Liver (tissue), 8 donors: ENCODE measurements at regions not wholly inside any gene's neighbourhood (a gene's known extent, or its start where the extent isn't known, plus 50 kb on each side); places are given as distances from the start of the nearest gene placed in this dataset.

Source experiments
- DNase-seq: peaks from one replicate; pipeline ENCODE4 v3.0.0-alpha.2; 2017; ENCODE audit warnings: low spot score
- H3K27ac ChIP-seq, 2 donors: one replicate each; pipeline ENCODE4 v1.7.0; 2013; ENCODE audit warnings: inconsistent platforms in 2 of 2, low read length in 2 of 2, control low read depth in 1 of 2, low read depth in 1 of 2, mild to moderate bottlenecking in 1 of 2
- H3K27me3 ChIP-seq, 4 donors: one replicate each; pipeline versions ENCODE4 v1.6.1 to v1.7.0; 2013; ENCODE audit warnings: low read length in 3 of 4, inconsistent platforms in 1 of 4, mild to moderate bottlenecking in 1 of 4, moderate library complexity in 1 of 4; ENCODE audit not compliant: control insufficient read depth in 4 of 4, insufficient read depth in 4 of 4
- H3K36me3 ChIP-seq, 4 donors: one replicate each; pipeline versions ENCODE4 v1.6.1 to v1.7.0; 2013; ENCODE audit warnings: low read length in 3 of 4, mild to moderate bottlenecking in 3 of 4, low read depth in 1 of 4, moderate library complexity in 1 of 4; ENCODE audit not compliant: control insufficient read depth in 4 of 4, insufficient read depth in 3 of 4
- H3K4me1 ChIP-seq, 4 donors: one replicate each; pipeline versions ENCODE4 v1.6.1 to v1.7.0; 2013; ENCODE audit warnings: low read length in 3 of 4, mild to moderate bottlenecking in 3 of 4, moderate library complexity in 1 of 4; ENCODE audit not compliant: control insufficient read depth in 4 of 4, insufficient read depth in 4 of 4
- H3K4me3 ChIP-seq, 3 donors: one replicate each; pipeline versions ENCODE4 v1.6.1 to v1.7.0; 2013; ENCODE audit warnings: low read length in 3 of 3, control low read depth in 1 of 3, low read depth in 1 of 3, mild to moderate bottlenecking in 1 of 3
- H3K9ac ChIP-seq, 2 donors: one replicate each; pipeline ENCODE4 v1.7.0; 2013; ENCODE audit warnings: low read length in 2 of 2, mild to moderate bottlenecking in 2 of 2, moderate library complexity in 2 of 2, control low read depth in 1 of 2, low read depth in 1 of 2
- H3K9me3 ChIP-seq, 4 donors: one replicate each; pipeline versions ENCODE4 v1.6.1 to v1.7.0; 2013; ENCODE audit warnings: low read length in 3 of 4; ENCODE audit not compliant: control insufficient read depth in 4 of 4
- EGR1 ChIP-seq, 2 donors: IDR thresholded peaks; 2 replicates each; pipeline ENCODE4 v1.6.1; 2016 to 2018; ENCODE audit warnings: antibody characterized with exemption in 2 of 2, low read depth in 2 of 2
- FOXA1 ChIP-seq: IDR thresholded peaks from 2 replicates; pipeline ENCODE4 v1.6.1; 2016; ENCODE audit warnings: antibody characterized with exemption
- FOXA2 ChIP-seq: IDR thresholded peaks from 2 replicates; pipeline ENCODE4 v1.6.1; 2016; ENCODE audit warnings: antibody characterized with exemption
- GABPA ChIP-seq, 2 donors: IDR thresholded peaks in 1 of 2; conservative IDR thresholded peaks in 1 of 2; 2 replicates each; pipeline ENCODE4 v1.6.1; 2016; ENCODE audit warnings: antibody characterized with exemption in 2 of 2, mild to moderate bottlenecking in 1 of 2, moderate library complexity in 1 of 2
- HNF4A ChIP-seq, 2 donors: conservative IDR thresholded peaks; 2 replicates each; pipeline ENCODE4 v1.6.1; 2016; ENCODE audit warnings: antibody characterized with exemption in 2 of 2, mild to moderate bottlenecking in 2 of 2
- HNF4G ChIP-seq: IDR thresholded peaks from 2 replicates; pipeline ENCODE4 v1.6.1; 2016; ENCODE audit warnings: antibody characterized with exemption
- JUND ChIP-seq, 2 donors: IDR thresholded peaks; 2 replicates each; pipeline ENCODE4 v1.6.1; 2016; ENCODE audit warnings: antibody characterized with exemption in 2 of 2
- NR2F2 ChIP-seq: IDR thresholded peaks from 2 replicates; pipeline ENCODE4 v1.6.1; 2016; ENCODE audit warnings: antibody characterized with exemption
- RAD21 ChIP-seq, 2 donors: IDR thresholded peaks; 2 replicates each; pipeline ENCODE4 v1.6.1; 2016; ENCODE audit warnings: antibody characterized with exemption in 2 of 2, mild to moderate bottlenecking in 2 of 2
- RXRA ChIP-seq, 2 donors: IDR thresholded peaks; 2 replicates each; pipeline ENCODE4 v1.6.1; 2017 to 2018; ENCODE audit warnings: antibody characterized with exemption in 2 of 2, mild to moderate bottlenecking in 1 of 2
- SP1 ChIP-seq: IDR thresholded peaks from 2 replicates; pipeline ENCODE4 v1.6.1; 2018; ENCODE audit warnings: antibody characterized with exemption, mild to moderate bottlenecking
- TAF1 ChIP-seq: conservative IDR thresholded peaks from 2 replicates; pipeline ENCODE4 v1.6.1; 2016; ENCODE audit warnings: antibody characterized with exemption, mild to moderate bottlenecking
- YY1 ChIP-seq: IDR thresholded peaks from 2 replicates; pipeline ENCODE4 v1.6.1; 2016; ENCODE audit warnings: antibody characterized with exemption, mild to moderate bottlenecking
- WGBS: extraction: QIAGEN DNeasy Blood & Tissue Kit; methylation state at CpG from one replicate; pipeline ENCODE4 v1.1.7; 2013; 5-methylcytosine and 5-hydroxymethylcytosine counted together
- TF ChIP-seq, protein P1 (sequence below): fragments of 150-350 bp; IDR thresholded peaks from 2 replicates; pipeline ENCODE4 v1.5.1; 2017; ENCODE audit warnings: improper control_type of control experiment, low read depth, low read length; ENCODE audit not compliant: missing input control
- TF ChIP-seq, protein P2 (sequence below): IDR thresholded peaks from 2 replicates; pipeline ENCODE4 v1.6.1; 2016; ENCODE audit warnings: antibody characterized with exemption
- TF ChIP-seq, protein P3 (sequence below): IDR thresholded peaks from 2 replicates; pipeline ENCODE4 v1.6.1; 2016; ENCODE audit warnings: antibody characterized with exemption
- TF ChIP-seq, protein P4 (sequence below): IDR thresholded peaks from 2 replicates; pipeline ENCODE4 v1.6.1; 2016; ENCODE audit warnings: antibody characterized with exemption
- TF ChIP-seq, protein P5 (sequence below): IDR thresholded peaks from 2 replicates; pipeline ENCODE4 v1.6.1; 2016; ENCODE audit warnings: antibody characterized with exemption, mild to moderate bottlenecking
- donor health status: healthy.
- donor health status: healthy.
- donor health status: healthy.
- donor health status: healthy.
- donor health status: healthy.

DNA sequence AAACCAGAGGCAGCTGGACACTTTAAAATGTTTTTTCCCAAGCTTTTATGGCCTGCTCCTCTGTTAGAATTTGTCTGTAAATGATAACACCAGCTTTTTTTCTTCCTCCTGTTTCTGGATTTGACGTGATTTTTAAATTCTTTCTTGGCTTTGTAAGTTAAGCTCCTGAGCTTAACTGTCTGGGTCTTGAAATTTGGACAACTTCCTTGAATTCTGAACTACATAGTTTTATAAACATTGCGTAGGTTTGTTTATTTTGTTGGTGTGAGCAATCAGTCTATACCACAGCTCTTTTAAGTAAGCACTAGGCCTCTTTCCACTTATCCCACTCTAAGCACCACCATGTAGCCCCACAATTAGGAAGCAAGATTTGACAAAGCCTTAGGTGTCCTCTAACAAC lies 144.4 kb upstream of the GUCY1A1 start:
- H3K9ac ChIP-seq: no peak overlapping the region
- peaks cover 0 to 10% (median 0%) of the 10 kb centered on the region in 4 donors for H3K9me3 ChIP-seq
- H3K27me3 ChIP-seq: no peaks in the 10 kb centered on the region
- no peak for DNase-seq
- no peak for TF ChIP-seq FOXA2
- TF ChIP-seq HNF4G: no peak
- TF ChIP-seq RXRA (IDR thresholded peaks at IDR 0.05): no peak
- TF ChIP-seq, protein P1, sequence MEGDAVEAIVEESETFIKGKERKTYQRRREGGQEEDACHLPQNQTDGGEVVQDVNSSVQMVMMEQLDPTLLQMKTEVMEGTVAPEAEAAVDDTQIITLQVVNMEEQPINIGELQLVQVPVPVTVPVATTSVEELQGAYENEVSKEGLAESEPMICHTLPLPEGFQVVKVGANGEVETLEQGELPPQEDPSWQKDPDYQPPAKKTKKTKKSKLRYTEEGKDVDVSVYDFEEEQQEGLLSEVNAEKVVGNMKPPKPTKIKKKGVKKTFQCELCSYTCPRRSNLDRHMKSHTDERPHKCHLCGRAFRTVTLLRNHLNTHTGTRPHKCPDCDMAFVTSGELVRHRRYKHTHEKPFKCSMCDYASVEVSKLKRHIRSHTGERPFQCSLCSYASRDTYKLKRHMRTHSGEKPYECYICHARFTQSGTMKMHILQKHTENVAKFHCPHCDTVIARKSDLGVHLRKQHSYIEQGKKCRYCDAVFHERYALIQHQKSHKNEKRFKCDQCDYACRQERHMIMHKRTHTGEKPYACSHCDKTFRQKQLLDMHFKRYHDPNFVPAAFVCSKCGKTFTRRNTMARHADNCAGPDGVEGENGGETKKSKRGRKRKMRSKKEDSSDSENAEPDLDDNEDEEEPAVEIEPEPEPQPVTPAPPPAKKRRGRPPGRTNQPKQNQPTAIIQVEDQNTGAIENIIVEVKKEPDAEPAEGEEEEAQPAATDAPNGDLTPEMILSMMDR: no peak
- no peak for TF ChIP-seq YY1
- no peak overlapping the region for H3K27ac ChIP-seq
- H3K4me3 ChIP-seq: no peak overlapping the region
- WGBS: 75% methylated on average over 2 of the region's 2 CpGs
- no peaks in the 10 kb centered on the region for H3K36me3 ChIP-seq
- no peaks in the 10 kb centered on the region for H3K4me1 ChIP-seq

DNA sequence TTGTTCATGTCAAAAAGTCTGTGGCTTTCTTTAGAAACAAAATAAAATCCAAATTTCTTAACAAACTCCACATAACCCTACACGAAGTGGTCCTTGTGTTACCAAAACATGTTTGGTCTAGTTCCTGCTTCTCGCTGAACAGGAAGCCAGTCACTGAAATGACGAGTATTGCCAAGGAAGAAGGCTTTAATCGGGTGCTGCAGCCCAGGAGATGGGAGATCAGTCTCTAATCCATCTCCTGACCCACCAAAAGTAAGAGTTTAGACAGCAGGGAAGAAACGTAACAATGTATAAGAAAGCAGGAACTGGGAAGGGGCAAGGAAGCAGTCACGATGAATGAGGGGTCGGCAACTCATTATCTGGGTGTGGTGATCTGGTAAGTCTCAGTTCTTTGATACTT lies 144.6 kb upstream of the MAP9 start:
- Histone ChIP-seq H3K4me1 (no peaks in the 10 kb centered on the region), H3K27ac (no peak overlapping the region), H3K4me3 (no peak overlapping the region), H3K9ac (no peak overlapping the region), H3K27me3 (no peaks in the 10 kb centered on the region), H3K36me3 (no peaks in the 10 kb centered on the region), H3K9me3 (peaks cover 0 to 10% (median 0%) of the 10 kb centered on the region in 4 donors)
- 65% methylated on average over 7 of the region's 7 CpGs for WGBS
- no peak for DNase-seq
- TF ChIP-seq RXRA (IDR thresholded peaks at IDR 0.05) (no peak), RAD21 (IDR thresholded peaks at IDR 0.05) (no peak), TAF1 (no peak), YY1 (no peak), HNF4A (conservative IDR thresholded peaks at IDR 0.05) (no peak), JUND (IDR thresholded peaks at IDR 0.05) (no peak), HNF4G (no peak), NR2F2 (no peak), FOXA2 (no peak), GABPA (IDR thresholded peaks at IDR 0.05 in 1 of 2, conservative IDR thresholded peaks at IDR 0.05 in 1 of 2) (no peak), SP1 (no peak), FOXA1 (no peak), EGR1 (IDR thresholded peaks at IDR 0.05; ENCODE audit: low read depth in 2 of 2) (no peak)
- TF ChIP-seq, protein P2, sequence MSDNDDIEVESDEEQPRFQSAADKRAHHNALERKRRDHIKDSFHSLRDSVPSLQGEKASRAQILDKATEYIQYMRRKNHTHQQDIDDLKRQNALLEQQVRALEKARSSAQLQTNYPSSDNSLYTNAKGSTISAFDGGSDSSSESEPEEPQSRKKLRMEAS: no peak
- TF ChIP-seq, protein P1: no peak
- TF ChIP-seq, protein P3, sequence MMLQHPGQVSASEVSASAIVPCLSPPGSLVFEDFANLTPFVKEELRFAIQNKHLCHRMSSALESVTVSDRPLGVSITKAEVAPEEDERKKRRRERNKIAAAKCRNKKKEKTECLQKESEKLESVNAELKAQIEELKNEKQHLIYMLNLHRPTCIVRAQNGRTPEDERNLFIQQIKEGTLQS: no peak
- TF ChIP-seq, protein P4, sequence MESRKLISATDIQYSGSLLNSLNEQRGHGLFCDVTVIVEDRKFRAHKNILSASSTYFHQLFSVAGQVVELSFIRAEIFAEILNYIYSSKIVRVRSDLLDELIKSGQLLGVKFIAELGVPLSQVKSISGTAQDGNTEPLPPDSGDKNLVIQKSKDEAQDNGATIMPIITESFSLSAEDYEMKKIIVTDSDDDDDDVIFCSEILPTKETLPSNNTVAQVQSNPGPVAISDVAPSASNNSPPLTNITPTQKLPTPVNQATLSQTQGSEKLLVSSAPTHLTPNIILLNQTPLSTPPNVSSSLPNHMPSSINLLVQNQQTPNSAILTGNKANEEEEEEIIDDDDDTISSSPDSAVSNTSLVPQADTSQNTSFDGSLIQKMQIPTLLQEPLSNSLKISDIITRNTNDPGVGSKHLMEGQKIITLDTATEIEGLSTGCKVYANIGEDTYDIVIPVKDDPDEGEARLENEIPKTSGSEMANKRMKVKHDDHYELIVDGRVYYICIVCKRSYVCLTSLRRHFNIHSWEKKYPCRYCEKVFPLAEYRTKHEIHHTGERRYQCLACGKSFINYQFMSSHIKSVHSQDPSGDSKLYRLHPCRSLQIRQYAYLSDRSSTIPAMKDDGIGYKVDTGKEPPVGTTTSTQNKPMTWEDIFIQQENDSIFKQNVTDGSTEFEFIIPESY: no peak
- TF ChIP-seq, protein P5, sequence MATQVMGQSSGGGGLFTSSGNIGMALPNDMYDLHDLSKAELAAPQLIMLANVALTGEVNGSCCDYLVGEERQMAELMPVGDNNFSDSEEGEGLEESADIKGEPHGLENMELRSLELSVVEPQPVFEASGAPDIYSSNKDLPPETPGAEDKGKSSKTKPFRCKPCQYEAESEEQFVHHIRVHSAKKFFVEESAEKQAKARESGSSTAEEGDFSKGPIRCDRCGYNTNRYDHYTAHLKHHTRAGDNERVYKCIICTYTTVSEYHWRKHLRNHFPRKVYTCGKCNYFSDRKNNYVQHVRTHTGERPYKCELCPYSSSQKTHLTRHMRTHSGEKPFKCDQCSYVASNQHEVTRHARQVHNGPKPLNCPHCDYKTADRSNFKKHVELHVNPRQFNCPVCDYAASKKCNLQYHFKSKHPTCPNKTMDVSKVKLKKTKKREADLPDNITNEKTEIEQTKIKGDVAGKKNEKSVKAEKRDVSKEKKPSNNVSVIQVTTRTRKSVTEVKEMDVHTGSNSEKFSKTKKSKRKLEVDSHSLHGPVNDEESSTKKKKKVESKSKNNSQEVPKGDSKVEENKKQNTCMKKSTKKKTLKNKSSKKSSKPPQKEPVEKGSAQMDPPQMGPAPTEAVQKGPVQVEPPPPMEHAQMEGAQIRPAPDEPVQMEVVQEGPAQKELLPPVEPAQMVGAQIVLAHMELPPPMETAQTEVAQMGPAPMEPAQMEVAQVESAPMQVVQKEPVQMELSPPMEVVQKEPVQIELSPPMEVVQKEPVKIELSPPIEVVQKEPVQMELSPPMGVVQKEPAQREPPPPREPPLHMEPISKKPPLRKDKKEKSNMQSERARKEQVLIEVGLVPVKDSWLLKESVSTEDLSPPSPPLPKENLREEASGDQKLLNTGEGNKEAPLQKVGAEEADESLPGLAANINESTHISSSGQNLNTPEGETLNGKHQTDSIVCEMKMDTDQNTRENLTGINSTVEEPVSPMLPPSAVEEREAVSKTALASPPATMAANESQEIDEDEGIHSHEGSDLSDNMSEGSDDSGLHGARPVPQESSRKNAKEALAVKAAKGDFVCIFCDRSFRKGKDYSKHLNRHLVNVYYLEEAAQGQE: no peak
